Loucy (cell line): ENCODE measurements at regions not wholly inside any gene's neighbourhood (a gene's known extent, or its start where the extent isn't known, plus 50 kb on each side); places are given as distances from the start of the nearest gene placed in this dataset.
A peak's percentile ranks its signal among the peaks of the same experiment; 100 is the strongest.

Experiments used
- H2AFZ ChIP-seq: fragments of 200-600 bp; sonication (generic); 2 replicates; pipeline ENCODE4 v1.6.0; 2016; ENCODE audit warnings: antibody characterized with exemption, mild to moderate bottlenecking, low read length, moderate library complexity
- H3F3A ChIP-seq: fragments of 200-600 bp; 2 replicates; pipeline ENCODE4 v1.6.0; 2016; ENCODE audit warnings: antibody characterized with exemption, low read depth, mild to moderate bottlenecking
- H3K27me3 ChIP-seq: fragments of 200-600 bp; sonication (generic); 2 replicates; pipeline ENCODE4 v1.6.1; 2014; ENCODE audit warnings: low read length, mild to moderate bottlenecking; ENCODE audit not compliant: insufficient read depth, poor library complexity, severe bottlenecking
- H3K36me3 ChIP-seq: fragments of 200-600 bp; sonication (generic); 2 replicates; pipeline ENCODE4 v1.6.1; 2016; ENCODE audit warnings: low read length; ENCODE audit not compliant: insufficient read depth
- H3K4me1 ChIP-seq: fragments of 200-600 bp; sonication (generic); 2 replicates; pipeline ENCODE4 v1.5.1; 2014; ENCODE audit warnings: low read length, mild to moderate bottlenecking; ENCODE audit not compliant: insufficient read depth, poor library complexity, severe bottlenecking
- H3K4me2 ChIP-seq: fragments of 200-600 bp; sonication (generic); 2 replicates; pipeline ENCODE4 v1.6.0; 2014; ENCODE audit warnings: antibody characterized with exemption, low read length, low read depth, mild to moderate bottlenecking; ENCODE audit not compliant: poor library complexity, severe bottlenecking
- H3K4me3 ChIP-seq: fragments of 200-600 bp; sonication (generic); 2 replicates; pipeline ENCODE4 v1.5.1; 2014; ENCODE audit warnings: low read length, mild to moderate bottlenecking, mixed read lengths; ENCODE audit not compliant: poor library complexity, severe bottlenecking
- H3K79me2 ChIP-seq: fragments of 200-600 bp; sonication (generic); 2 replicates; pipeline ENCODE4 v1.6.1; 2014; ENCODE audit warnings: low read length; ENCODE audit not compliant: insufficient read depth
- H3K9ac ChIP-seq: fragments of 200-600 bp; sonication (generic); 2 replicates; pipeline ENCODE4 v1.6.0; 2014; ENCODE audit warnings: mild to moderate bottlenecking, low read depth, low read length, moderate library complexity; ENCODE audit not compliant: poor library complexity, severe bottlenecking
- H3K9me2 ChIP-seq: fragments of 200-600 bp; sonication (generic); replicated peaks from 2 replicates; pipeline ENCODE4 v1.6.1; 2016; ENCODE audit warnings: low read depth, low read length, mixed read lengths
- H3K9me3 ChIP-seq: fragments of 200-600 bp; sonication (generic); 2 replicates; pipeline ENCODE4 v1.6.1; 2014; ENCODE audit warnings: mild to moderate bottlenecking, antibody characterized with exemption, low read length, low read depth; ENCODE audit not compliant: insufficient read depth
- H4K20me1 ChIP-seq: fragments of 200-600 bp; sonication (generic); 2 replicates; pipeline ENCODE4 v1.6.0; 2014; ENCODE audit warnings: antibody characterized with exemption, low read length, mild to moderate bottlenecking; ENCODE audit not compliant: insufficient read depth, poor library complexity, severe bottlenecking
- CTCF ChIP-seq: fragments of 200-600 bp; sonication (generic); conservative IDR thresholded peaks from 2 replicates; pipeline ENCODE4 v1.5.1; 2014; ENCODE audit warnings: mild to moderate bottlenecking, antibody characterized with exemption, low read length
- EZH2phosphoT487 ChIP-seq: fragments of 200-600 bp; IDR thresholded peaks from 2 replicates; pipeline ENCODE4 v1.6.1; 2018; ENCODE audit warnings: antibody characterized with exemption, mild to moderate bottlenecking, moderate library complexity, borderline replicate concordance

- Histone ChIP-seq H3K9ac (no peak overlapping the region), H4K20me1 (no peaks in the 10 kb centered on the region)
Measured at GRCh38 chr5:73387149-73387591, 61.4 kb downstream of the FOXD1 start.

GRCh38 chr5:73384861-73385260 lies 63.7 kb downstream of the FOXD1 start:
- Histone ChIP-seq H3K79me2 (no peaks in the 10 kb centered on the region), H3K9ac (no peak overlapping the region), H4K20me1 (no peaks in the 10 kb centered on the region), H3K4me3 (no peak overlapping the region), H3K4me1 (peaks cover 22% of the 10 kb centered on the region), H3K9me2 (no peaks in the 10 kb centered on the region), H3K9me3 (peaks cover 30% of the 10 kb centered on the region), H2AFZ (no peak overlapping the region), H3K27me3 (peaks cover 26% of the 10 kb centered on the region), H3K4me2 (no peak overlapping the region), H3F3A (peaks cover 7% of the 10 kb centered on the region; the same call in 1 of the 2 replicates), H3K36me3 (no peaks in the 10 kb centered on the region)
- TF ChIP-seq EZH2phosphoT487 (no peak), CTCF (no peak)

More at GRCh38 chr5:73387149-73387591, 61.4 kb downstream of the FOXD1 start:
- Histone ChIP-seq H3K4me1 (peaks cover 22% of the 10 kb centered on the region), H3K27me3 (peaks cover 26% of the 10 kb centered on the region), H3K4me2 (peak overlapping the region; percentile 53), H3F3A (peaks cover 7% of the 10 kb centered on the region; the same call in 1 of the 2 replicates), H3K79me2 (no peaks in the 10 kb centered on the region), H3K4me3 (peak overlapping the region; percentile 33), H3K9me3 (peaks cover 30% of the 10 kb centered on the region), H3K36me3 (no peaks in the 10 kb centered on the region), H3K9me2 (no peaks in the 10 kb centered on the region), H2AFZ (no peak overlapping the region)
- TF ChIP-seq EZH2phosphoT487 = no peak
- TF ChIP-seq CTCF = peak; percentile 22; the same call in 1 of the 2 replicates

- no peak overlapping the region for H3K4me3 ChIP-seq
- no peak overlapping the region for H2AFZ ChIP-seq
- H4K20me1 ChIP-seq = no peaks in the 10 kb centered on the region
- peaks cover 3% of the 10 kb centered on the region; the same call in 1 of the 2 replicates for H3F3A ChIP-seq
- no peak overlapping the region for H3K9ac ChIP-seq
- no peaks in the 10 kb centered on the region for H3K79me2 ChIP-seq
- TF ChIP-seq EZH2phosphoT487 (no peak), CTCF (no peak)
- peaks cover 17% of the 10 kb centered on the region for H3K27me3 ChIP-seq
- peaks cover 30% of the 10 kb centered on the region for H3K9me3 ChIP-seq
- no peaks in the 10 kb centered on the region for H3K9me2 ChIP-seq
- H3K36me3 ChIP-seq = no peaks in the 10 kb centered on the region
- no peak overlapping the region for H3K4me2 ChIP-seq
- H3K4me1 ChIP-seq = peaks cover 10% of the 10 kb centered on the region
Measured at GRCh38 chr5:73382401-73382740, 66.2 kb downstream of the FOXD1 start.
